A549 (cell line): ENCODE measurements at regions not wholly inside any gene's neighbourhood (a gene's known extent, or its start where the extent isn't known, plus 50 kb on each side); places are given as distances from the start of the nearest gene placed in this dataset.

Experiments
- ATAC-seq, 2 experiments: fragments of 200-7000 bp in 1 of 2; fragments of >200 bp in 1 of 2; cut with Nextera tagmentation in 1 of 2; cut with Tn5 transposase in 1 of 2; 3 replicates each; pipeline versions ENCODE4 v1.8.0 to v1.9.1; 2018 to 2020; ENCODE audit warnings: mild to moderate bottlenecking in 1 of 2, moderate library complexity in 1 of 2
- CTCF ChIA-PET: fragments of 300-600 bp; sonication (Branson Sonifier 250); formaldehyde crosslinking; extraction: SDS; loops from one replicate; lab custom pipeline; 2021; ENCODE audit warnings: antibody characterized with exemption, inconsistent platforms; lab: Yijun Ruan, JAX
- POLR2A ChIA-PET: fragments of 350-600 bp; formaldehyde crosslinking; extraction: SDS; loops from one replicate; lab custom pipeline; 2021; ENCODE audit warnings: antibody characterized with exemption, inconsistent platforms; lab: Yijun Ruan, JAX
- DNase-seq, 2 experiments: peaks; one replicate each; pipeline versions ENCODE4 v3.0.0 to v3.0.0-alpha.2; 2011 to 2016; ENCODE audit warnings: low read depth in 1 of 2, low spot score in 1 of 2
- FAIRE-seq: peaks from 2 replicates; lab custom pipeline; 2011; peaks lifted over from hg19 to GRCh38; lab: Jason Lieb, UNC
- H3K27ac ChIP-seq, 2 experiments: fragments of >200 bp; sonication (Bioruptor Twin); formaldehyde crosslinking; 3 replicates each; pipeline ENCODE4 v1.5.1; 2016 to 2017
- H3K4me1 ChIP-seq: fragments of >200 bp; sonication (Bioruptor Twin); formaldehyde crosslinking; 3 replicates; pipeline ENCODE4 v1.6.1; 2016
- H3K4me2 ChIP-seq: fragments of >200 bp; sonication (Bioruptor Twin); formaldehyde crosslinking; 3 replicates; pipeline ENCODE4 v1.6.1; 2016
- H3K4me3 ChIP-seq: fragments of >200 bp; sonication (Bioruptor Twin); formaldehyde crosslinking; 3 replicates; pipeline ENCODE4 v1.5.1; 2016
- H3K9me3 ChIP-seq: fragments of >200 bp; sonication (Bioruptor Twin); formaldehyde crosslinking; 3 replicates; pipeline ENCODE4 v1.6.1; 2016
- CBX8 ChIP-seq: fragments of 200-600 bp; sonication (generic); IDR thresholded peaks from 2 replicates; pipeline ENCODE4 v1.6.1; 2016
- CEBPB ChIP-seq, 2 experiments: fragments of >200 bp in 1 of 2; sonication (Bioruptor Twin) in 1 of 2; formaldehyde crosslinking in 1 of 2; IDR thresholded peaks; 2 replicates each; pipeline ENCODE4 v1.6.1; 2012 to 2016
- CHD2 ChIP-seq: fragments of 150-350 bp; IDR thresholded peaks from 2 replicates; pipeline ENCODE4 v1.6.1; 2014; ENCODE audit warnings: low read length; ENCODE audit not compliant: partially characterized antibody
- EHF ChIP-seq: fragments of 250-450 bp; sonication (Bioruptor Pico); IDR thresholded peaks from 2 replicates; pipeline ENCODE4 v1.5.0; 2020; ENCODE audit warnings: mild to moderate bottlenecking
- FOXS1 ChIP-seq: fragments of 250-450 bp; sonication (Bioruptor Pico); IDR thresholded peaks from 2 replicates; pipeline ENCODE4 v1.5.0; 2020; ENCODE audit warnings: mild to moderate bottlenecking, moderate library complexity
- HEYL ChIP-seq: fragments of 250-450 bp; sonication (Bioruptor Pico); IDR thresholded peaks from 2 replicates; pipeline ENCODE4 v1.8.0; 2021; ENCODE audit warnings: mild to moderate bottlenecking, moderate library complexity
- HOXB13 ChIP-seq: fragments of 250-450 bp; sonication (Bioruptor Pico); IDR thresholded peaks from 2 replicates; pipeline ENCODE4 v1.5.0; 2020; ENCODE audit warnings: low read depth, mild to moderate bottlenecking, moderate library complexity
- JUNB ChIP-seq: fragments of >200 bp; sonication (Bioruptor Twin); formaldehyde crosslinking; IDR thresholded peaks from 2 replicates; pipeline ENCODE4 v1.6.1; 2016
- KDM1A ChIP-seq: fragments of 200-600 bp; sonication (generic); IDR thresholded peaks from 2 replicates; pipeline ENCODE4 v1.6.1; 2016; ENCODE audit warnings: low read depth, mild to moderate bottlenecking
- MAFK ChIP-seq: fragments of 450-650 bp; IDR thresholded peaks from 2 replicates; pipeline ENCODE4 v1.6.1; 2014; ENCODE audit not compliant: partially characterized antibody
- MAZ ChIP-seq: fragments of 150-350 bp; IDR thresholded peaks from 2 replicates; pipeline ENCODE4 v1.6.1; 2014; ENCODE audit warnings: antibody characterized with exemption, low read depth, low read length, borderline replicate concordance
- MYC ChIP-seq: IDR thresholded peaks from 2 replicates; pipeline ENCODE4 v1.6.1; 2012; ENCODE audit warnings: mild to moderate bottlenecking, inconsistent platforms, low read length, improper control_type of control experiment, borderline replicate concordance
- NPAS2 ChIP-seq: fragments of 250-450 bp; sonication (Bioruptor Pico); IDR thresholded peaks from 2 replicates; pipeline ENCODE4 v1.8.0; 2022; ENCODE audit warnings: mild to moderate bottlenecking, moderate library complexity, borderline replicate concordance
- NR3C1 ChIP-seq: fragments of >200 bp; sonication (Bioruptor Twin); formaldehyde crosslinking; IDR thresholded peaks from 3 replicates; pipeline ENCODE4 v1.6.1; 2017
- RAD21 ChIP-seq, 2 experiments: fragments of >200 bp in 1 of 2; sonication (Bioruptor Twin) in 1 of 2; formaldehyde crosslinking in 1 of 2; IDR thresholded peaks in 1 of 2; conservative IDR thresholded peaks in 1 of 2; 2 replicates in 1 of 2; 3 replicates in 1 of 2; pipeline ENCODE4 v1.6.1; 2012 to 2018; ENCODE audit warnings: inconsistent platforms in 1 of 2
- RARB ChIP-seq: fragments of 250-450 bp; sonication (Bioruptor Pico); IDR thresholded peaks from 2 replicates; pipeline ENCODE4 v1.8.0; 2021; ENCODE audit warnings: mild to moderate bottlenecking, moderate library complexity
- RNF2 ChIP-seq: fragments of 200-600 bp; sonication (generic); IDR thresholded peaks from 2 replicates; pipeline ENCODE4 v1.6.1; 2016; ENCODE audit warnings: low read depth, mild to moderate bottlenecking, antibody characterized with exemption, moderate library complexity, borderline replicate concordance
- TFCP2L1 ChIP-seq: fragments of 250-450 bp; sonication (Bioruptor Pico); IDR thresholded peaks from 2 replicates; pipeline ENCODE4 v1.5.0; 2021; ENCODE audit warnings: mild to moderate bottlenecking
- TP53 ChIP-seq: fragments of 250-450 bp; sonication (Bioruptor Pico); IDR thresholded peaks from 2 replicates; pipeline ENCODE4 v1.5.0; 2021; ENCODE audit warnings: mild to moderate bottlenecking, moderate library complexity
- WGBS: methylation state at CpG from one replicate; pipeline ENCODE4 v1.1.6; 2017; ENCODE audit errors: missing lambda C conversion rate; 5-methylcytosine and 5-hydroxymethylcytosine counted together
- TF ChIP-seq, protein P1 (sequence below): IDR thresholded peaks from 2 replicates; pipeline ENCODE4 v1.6.1; 2012; ENCODE audit warnings: low read depth, borderline replicate concordance
- TF ChIP-seq, protein P2 (sequence below): fragments of >200 bp; sonication (Bioruptor Twin); formaldehyde crosslinking; IDR thresholded peaks from 3 replicates; pipeline ENCODE4 v1.6.1; 2016
- TF ChIP-seq, protein P3 (sequence below): IDR thresholded peaks from 2 replicates; pipeline ENCODE4 v1.6.1; 2012
- TF ChIP-seq, protein P4 (sequence below): fragments of 250-450 bp; sonication (Bioruptor Pico); IDR thresholded peaks from 2 replicates; pipeline ENCODE4 v1.5.0; 2020; ENCODE audit warnings: low read depth, mild to moderate bottlenecking, moderate library complexity

DNA sequence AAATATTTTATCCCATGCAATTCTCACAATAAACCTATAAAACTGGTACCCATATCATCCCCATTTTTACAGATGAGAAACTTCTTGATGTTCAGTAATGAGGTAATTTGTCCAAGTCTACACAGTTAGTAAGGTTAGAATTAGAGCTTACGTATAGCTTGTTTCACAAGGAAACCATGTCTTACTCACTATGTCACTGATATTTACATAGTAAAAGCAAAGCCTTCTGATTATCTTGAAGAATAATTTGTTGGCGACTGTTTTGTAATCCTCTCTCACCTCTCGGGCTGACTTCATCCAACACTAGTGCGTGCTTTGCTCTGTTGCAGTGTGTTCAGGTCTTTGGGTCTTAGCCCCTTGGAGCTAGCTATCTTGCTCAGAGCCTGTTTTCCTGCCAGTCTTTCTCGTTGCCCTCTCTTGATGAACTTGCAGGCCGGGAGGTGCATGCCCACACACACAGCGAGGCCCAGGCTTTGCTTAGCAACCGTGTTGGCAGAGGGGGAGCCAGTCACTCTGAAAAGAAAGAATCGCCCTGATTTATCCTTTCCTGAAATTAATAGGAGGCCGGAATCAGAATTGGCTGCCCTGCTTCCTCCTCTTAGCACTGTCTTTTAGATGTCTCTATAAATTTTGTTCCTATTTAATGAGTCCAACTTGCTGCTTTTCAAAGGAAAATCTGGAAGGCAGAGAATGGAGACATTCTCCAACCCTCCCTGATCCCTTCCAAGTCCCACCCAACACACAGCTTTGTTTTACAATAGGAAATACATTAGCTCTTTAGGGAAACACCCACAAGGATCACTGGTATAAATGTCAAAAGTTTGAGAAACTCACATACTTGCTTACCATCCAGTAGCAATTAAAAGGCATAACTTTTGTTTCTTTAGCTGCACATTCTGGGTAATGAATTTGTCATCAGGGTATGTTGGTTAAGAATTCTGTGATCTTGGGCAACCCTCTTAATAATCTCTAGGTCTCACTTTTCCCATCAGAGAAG is 97.6 kb upstream of the SEC11C start:
- ATAC-seq: no peak
- WGBS: 81% methylated on average over 10 of the region's 10 CpGs
- TF ChIP-seq CHD2 (no peak), TFCP2L1 (no peak), EHF (CRISPR knock-in tag) (no peak), RARB (CRISPR knock-in tag) (no peak), CBX8 (no peak), NPAS2 (no peak), KDM1A (no peak)
- TF ChIP-seq, protein P1, sequence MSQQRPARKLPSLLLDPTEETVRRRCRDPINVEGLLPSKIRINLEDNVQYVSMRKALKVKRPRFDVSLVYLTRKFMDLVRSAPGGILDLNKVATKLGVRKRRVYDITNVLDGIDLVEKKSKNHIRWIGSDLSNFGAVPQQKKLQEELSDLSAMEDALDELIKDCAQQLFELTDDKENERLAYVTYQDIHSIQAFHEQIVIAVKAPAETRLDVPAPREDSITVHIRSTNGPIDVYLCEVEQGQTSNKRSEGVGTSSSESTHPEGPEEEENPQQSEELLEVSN: no peak
- TF ChIP-seq, all 56 proteins: peak for 0
- Histone ChIP-seq H3K4me2 (no peak overlapping the region), H3K27ac (no peak overlapping the region), H3K4me1 (no peaks in the 10 kb centered on the region; the same call in 2 of the 3 replicates), H3K4me3 (no peak overlapping the region), H3K9me3 (no peaks in the 10 kb centered on the region)
- FAIRE-seq (peak; percentile 7), DNase-seq (no peak)
- CTCF ChIA-PET: no interaction called here
- POLR2A ChIA-PET: no interaction called here

DNA sequence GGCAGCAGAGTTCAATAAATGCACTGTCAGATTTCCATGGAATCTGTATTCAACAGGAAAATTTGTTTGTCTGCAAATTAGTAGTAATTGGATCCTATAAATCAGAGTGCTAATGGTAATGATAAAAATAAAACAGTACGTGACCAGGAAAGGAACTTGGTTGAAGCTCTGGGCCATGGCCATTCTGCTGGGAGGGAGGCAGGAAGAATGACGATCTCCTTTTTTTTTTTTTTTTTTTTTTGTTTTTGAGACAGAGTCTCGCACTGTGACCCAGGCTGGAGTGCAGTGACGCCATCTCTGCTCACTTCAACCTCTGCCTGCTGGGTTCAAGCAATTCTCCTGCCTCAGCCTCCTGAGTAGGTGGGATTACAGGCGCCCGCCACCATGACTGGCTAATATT is 94.8 kb upstream of the SEC11C start:
- peaks cover 13% of the 10 kb centered on the region for H3K4me1 ChIP-seq
- H3K4me2 ChIP-seq: no peak overlapping the region
- no peak for DNase-seq
- no peaks in the 10 kb centered on the region for H3K9me3 ChIP-seq
- H3K4me3 ChIP-seq: no peak overlapping the region
- FAIRE-seq: no peak
- no peak overlapping the region for H3K27ac ChIP-seq
- TF ChIP-seq, protein P2, sequence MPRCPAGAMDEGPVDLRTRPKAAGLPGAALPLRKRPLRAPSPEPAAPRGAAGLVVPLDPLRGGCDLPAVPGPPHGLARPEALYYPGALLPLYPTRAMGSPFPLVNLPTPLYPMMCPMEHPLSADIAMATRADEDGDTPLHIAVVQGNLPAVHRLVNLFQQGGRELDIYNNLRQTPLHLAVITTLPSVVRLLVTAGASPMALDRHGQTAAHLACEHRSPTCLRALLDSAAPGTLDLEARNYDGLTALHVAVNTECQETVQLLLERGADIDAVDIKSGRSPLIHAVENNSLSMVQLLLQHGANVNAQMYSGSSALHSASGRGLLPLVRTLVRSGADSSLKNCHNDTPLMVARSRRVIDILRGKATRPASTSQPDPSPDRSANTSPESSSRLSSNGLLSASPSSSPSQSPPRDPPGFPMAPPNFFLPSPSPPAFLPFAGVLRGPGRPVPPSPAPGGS: no peak
- ChIA-PET CTCF (interaction anchor here (0.9 to 2.0 kb wide), 3 partner anchors 13 to 281 kb away, joined by 3 to 6 read pairs (median 3); no protein-coding TSS in a partner anchor), POLR2A (no interaction called here)
- 91% methylated on average over 6 of the region's 6 CpGs for WGBS
- ATAC-seq: no peak

DNA sequence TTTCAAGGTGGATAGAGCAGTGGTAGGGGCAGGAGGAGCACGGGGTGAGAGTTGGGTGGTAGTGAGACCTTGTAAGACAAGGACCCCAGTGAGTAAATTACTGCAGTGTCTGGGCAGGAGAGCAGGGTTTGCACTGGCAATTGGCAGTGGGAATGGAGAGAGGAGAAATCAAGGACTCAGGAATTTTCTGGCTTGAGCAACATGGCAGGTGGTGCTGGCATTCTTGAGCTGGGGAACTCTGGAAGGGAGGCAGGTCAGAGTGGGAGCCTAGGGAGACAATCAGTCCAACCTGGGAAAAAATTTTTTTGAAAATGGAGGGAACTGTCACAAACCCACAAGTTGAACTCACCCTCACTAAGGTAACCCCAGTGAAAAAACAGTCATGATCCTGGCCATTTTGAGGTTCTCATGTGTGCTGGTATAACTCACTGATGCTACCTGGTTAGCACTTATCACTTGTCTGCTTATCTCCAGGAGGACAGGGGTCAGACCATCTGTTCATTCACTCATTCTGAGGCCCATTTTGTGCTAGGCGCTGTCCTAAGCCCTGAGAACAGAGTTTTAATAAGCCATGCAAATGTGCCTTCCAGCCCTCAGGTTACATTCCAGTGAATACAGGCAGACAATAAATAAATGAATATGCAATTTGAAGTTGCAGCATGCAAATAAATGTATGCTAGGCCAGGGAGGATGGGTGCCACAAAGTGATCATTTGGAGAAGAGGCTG is 92.2 kb upstream of the SEC11C start:
- FAIRE-seq (no peak), DNase-seq (no peak), ATAC-seq (no peak)
- Histone ChIP-seq H3K4me1 (peaks cover 14% of the 10 kb centered on the region), H3K27ac (no peak overlapping the region; a peak in 1 of 6 replicates), H3K4me2 (no peak overlapping the region), H3K9me3 (no peaks in the 10 kb centered on the region), H3K4me3 (no peak overlapping the region)
- ChIA-PET POLR2A (no interaction called here), CTCF (no interaction called here)
- TF ChIP-seq, protein P2: no peak
- no peak for TF ChIP-seq MAZ
- no peak for TF ChIP-seq HOXB13 (CRISPR knock-in tag)
- no peak for TF ChIP-seq MAFK
- TF ChIP-seq, protein P3, sequence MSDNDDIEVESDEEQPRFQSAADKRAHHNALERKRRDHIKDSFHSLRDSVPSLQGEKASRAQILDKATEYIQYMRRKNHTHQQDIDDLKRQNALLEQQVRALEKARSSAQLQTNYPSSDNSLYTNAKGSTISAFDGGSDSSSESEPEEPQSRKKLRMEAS: no peak
- no peak for TF ChIP-seq CEBPB (IDR thresholded peaks at IDR 0.05)
- TF ChIP-seq, protein P4, sequence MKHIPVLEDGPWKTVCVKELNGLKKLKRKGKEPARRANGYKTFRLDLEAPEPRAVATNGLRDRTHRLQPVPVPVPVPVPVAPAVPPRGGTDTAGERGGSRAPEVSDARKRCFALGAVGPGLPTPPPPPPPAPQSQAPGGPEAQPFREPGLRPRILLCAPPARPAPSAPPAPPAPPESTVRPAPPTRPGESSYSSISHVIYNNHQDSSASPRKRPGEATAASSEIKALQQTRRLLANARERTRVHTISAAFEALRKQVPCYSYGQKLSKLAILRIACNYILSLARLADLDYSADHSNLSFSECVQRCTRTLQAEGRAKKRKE (CRISPR knock-in tag): no peak
- no peak for TF ChIP-seq RNF2
- no peak for TF ChIP-seq JUNB
- no peak for TF ChIP-seq TP53
- no peak for TF ChIP-seq FOXS1 (CRISPR knock-in tag)
- no peak for TF ChIP-seq MYC
- no peak for TF ChIP-seq NR3C1
- no peak for TF ChIP-seq HEYL (CRISPR knock-in tag)
- TF ChIP-seq, protein P1: no peak
- TF ChIP-seq RAD21 (conservative IDR thresholded peaks at IDR 0.05 in 1 of 2, IDR thresholded peaks at IDR 0.05 in 1 of 2): no peak
- WGBS: 98% methylated on average over 2 of the region's 2 CpGs
